HUES6 (cell line): ENCODE measurements at regions not wholly inside any gene's neighbourhood (a gene's known extent, or its start where the extent isn't known, plus 50 kb on each side); places are given as distances from the start of the nearest gene placed in this dataset.
A peak's percentile ranks its signal among the peaks of the same experiment; 100 is the strongest.

Experiments used
- H3K27ac ChIP-seq: 2 replicates; pipeline ENCODE4 v1.7.0; 2013; ENCODE audit warnings: low read depth, mild to moderate bottlenecking, low read length, inconsistent platforms
- H3K27me3 ChIP-seq: 2 replicates; pipeline ENCODE4 v1.6.1; 2013; ENCODE audit warnings: low read length; ENCODE audit not compliant: control insufficient read depth, insufficient read depth
- H3K36me3 ChIP-seq: 2 replicates; pipeline ENCODE4 v1.6.1; 2013; ENCODE audit warnings: low read length; ENCODE audit not compliant: control insufficient read depth, insufficient read depth
- H3K4me1 ChIP-seq: 2 replicates; pipeline ENCODE4 v1.6.1; 2013; ENCODE audit warnings: low read length; ENCODE audit not compliant: control insufficient read depth, insufficient read depth
- H3K4me3 ChIP-seq: 2 replicates; pipeline ENCODE4 v1.5.1; 2013; ENCODE audit warnings: low read depth, low read length
- H3K9ac ChIP-seq: one replicate; pipeline ENCODE4 v1.6.1; 2013; ENCODE audit warnings: mild to moderate bottlenecking, low read length
- H3K9me3 ChIP-seq: 2 replicates; pipeline ENCODE4 v1.6.1; 2013; ENCODE audit warnings: low read depth, low read length; ENCODE audit not compliant: control insufficient read depth, insufficient read depth

DNA sequence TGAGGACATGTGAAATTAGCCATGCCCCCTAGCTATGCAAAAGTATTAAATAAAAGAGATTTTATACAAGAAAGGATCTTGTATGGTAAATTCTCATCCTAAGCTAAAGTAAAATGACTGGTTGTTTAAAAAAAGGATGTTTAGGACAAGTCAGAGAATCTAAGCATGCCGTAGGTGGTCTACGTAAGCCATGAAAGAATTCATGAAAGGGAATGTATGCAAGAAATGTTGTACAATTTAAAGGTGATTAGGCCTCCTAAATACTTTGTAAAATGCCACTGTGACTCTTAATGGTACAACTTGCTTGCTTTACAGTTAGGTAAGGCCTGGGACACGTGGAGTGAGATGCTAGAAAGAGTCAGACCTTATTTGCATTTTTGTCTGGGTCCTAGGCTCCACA lies 209.0 kb downstream of the EFHB start:
- Histone ChIP-seq H3K9ac (no peak overlapping the region), H3K27me3 (no peaks in the 10 kb centered on the region), H3K27ac (no peak overlapping the region), H3K4me3 (no peak overlapping the region), H3K36me3 (no peaks in the 10 kb centered on the region), H3K4me1 (no peaks in the 10 kb centered on the region), H3K9me3 (peaks cover 24% of the 10 kb centered on the region)

- Histone ChIP-seq H3K27ac (no peak overlapping the region), H3K36me3 (no peaks in the 10 kb centered on the region), H3K9me3 (peaks cover 1% of the 10 kb centered on the region; the same call in 1 of the 2 replicates), H3K27me3 (no peaks in the 10 kb centered on the region), H3K9ac (no peak overlapping the region), H3K4me1 (no peaks in the 10 kb centered on the region), H3K4me3 (no peak overlapping the region)
Observed at GRCh38 chr3:19717736-19718135, 216.3 kb downstream of the EFHB start.

GRCh38 chr3:19711160-19711782 lies 222.7 kb downstream of the EFHB start:
- no peaks in the 10 kb centered on the region for H3K9me3 ChIP-seq
- H3K27ac ChIP-seq = no peak overlapping the region
- H3K4me1 ChIP-seq = peaks cover 5% of the 10 kb centered on the region; the same call in 1 of the 2 replicates
- no peaks in the 10 kb centered on the region for H3K36me3 ChIP-seq
- H3K4me3 ChIP-seq = no peak overlapping the region
- H3K27me3 ChIP-seq = no peaks in the 10 kb centered on the region
- H3K9ac ChIP-seq = no peak overlapping the region

DNA sequence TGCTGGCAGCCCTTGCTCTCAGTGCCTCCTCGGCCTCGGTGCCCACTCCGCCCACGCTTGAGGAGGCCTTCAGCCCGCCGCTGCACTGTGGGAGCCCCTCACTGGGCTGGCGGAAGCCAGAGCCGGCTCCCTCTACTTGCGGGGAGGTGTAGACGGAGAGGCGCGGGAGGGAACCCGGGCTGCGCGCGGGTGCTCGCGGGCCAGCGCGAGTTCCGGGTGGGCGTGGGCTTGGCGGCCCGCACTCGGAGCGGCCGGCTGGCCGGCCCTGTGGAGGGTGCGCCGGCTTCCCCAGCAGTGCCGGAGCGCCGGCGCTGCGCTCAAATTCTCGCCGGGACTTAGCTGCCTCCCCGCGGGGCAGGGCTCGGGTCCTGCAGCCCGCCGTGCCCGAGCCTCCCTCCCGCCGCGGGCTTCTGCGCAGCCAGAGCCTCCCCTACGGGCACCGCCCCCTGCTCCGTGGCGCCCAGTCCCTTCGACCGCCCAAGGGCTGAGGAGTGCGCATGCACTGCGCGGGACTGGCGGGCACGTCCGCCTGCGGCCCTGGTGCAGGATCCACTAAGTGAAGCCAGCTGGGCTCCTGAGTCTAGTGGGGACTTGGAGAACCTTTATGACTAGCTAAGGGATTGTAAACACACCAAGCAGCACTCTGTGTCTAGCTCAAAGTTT lies 231.5 kb downstream of the EFHB start:
- H3K27ac ChIP-seq = no peak overlapping the region
- H3K9me3 ChIP-seq = no peaks in the 10 kb centered on the region
- H3K9ac ChIP-seq = no peak overlapping the region
- no peaks in the 10 kb centered on the region for H3K36me3 ChIP-seq
- no peaks in the 10 kb centered on the region for H3K4me1 ChIP-seq
- H3K27me3 ChIP-seq = no peaks in the 10 kb centered on the region; the same call in 1 of the 2 replicates
- H3K4me3 ChIP-seq = peak overlapping the region; percentile 49; the same call in 1 of the 2 replicates

DNA sequence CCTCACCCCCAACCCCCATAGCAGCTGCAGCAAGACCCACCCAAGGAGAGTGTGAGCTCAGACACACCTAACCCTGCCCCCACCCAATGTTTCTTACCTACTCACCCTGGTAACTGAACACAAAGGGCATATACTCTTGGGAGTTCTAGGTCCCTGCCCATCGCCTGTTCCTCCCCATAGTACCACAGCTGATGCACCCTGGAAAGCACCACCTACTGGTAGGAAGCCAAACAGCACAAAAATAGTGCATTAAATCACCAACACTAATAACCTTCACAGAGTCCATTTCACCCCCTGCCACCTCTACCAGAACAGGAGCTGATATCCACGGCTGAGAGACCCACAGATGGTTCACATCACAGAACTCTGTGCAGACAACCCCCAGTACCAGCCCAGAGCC lies 245.2 kb downstream of the EFHB start:
- H3K9ac ChIP-seq = no peak overlapping the region
- H3K27me3 ChIP-seq = no peaks in the 10 kb centered on the region
- no peaks in the 10 kb centered on the region for H3K4me1 ChIP-seq
- no peaks in the 10 kb centered on the region; the same call in 1 of the 2 replicates for H3K9me3 ChIP-seq
- H3K27ac ChIP-seq = no peak overlapping the region
- H3K4me3 ChIP-seq = no peak overlapping the region
- H3K36me3 ChIP-seq = no peaks in the 10 kb centered on the region

DNA sequence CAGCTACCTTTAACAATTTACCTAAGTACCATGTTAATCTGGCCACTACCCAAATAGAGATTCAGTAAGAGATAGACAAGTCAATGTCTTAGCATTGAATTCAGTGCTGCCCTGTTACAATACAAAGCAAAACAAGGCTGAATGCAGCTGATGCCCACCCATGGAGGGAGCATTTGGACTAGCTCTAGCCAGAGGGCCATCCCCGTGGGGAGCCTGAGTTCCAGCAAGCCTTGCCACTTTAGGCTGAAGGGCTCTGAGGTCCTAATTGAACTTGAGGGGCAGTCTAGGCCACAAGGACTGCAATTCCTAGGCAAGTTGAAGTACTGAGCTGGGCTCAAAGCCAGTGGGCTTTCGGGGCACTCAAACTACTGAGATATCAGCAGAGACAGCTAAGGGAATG lies 265.9 kb downstream of the EFHB start:
- no peaks in the 10 kb centered on the region for H3K36me3 ChIP-seq
- no peak overlapping the region for H3K4me3 ChIP-seq
- no peaks in the 10 kb centered on the region for H3K4me1 ChIP-seq
- H3K27me3 ChIP-seq = no peaks in the 10 kb centered on the region
- H3K9me3 ChIP-seq = no peaks in the 10 kb centered on the region
- no peak overlapping the region for H3K27ac ChIP-seq
- no peak overlapping the region for H3K9ac ChIP-seq

DNA sequence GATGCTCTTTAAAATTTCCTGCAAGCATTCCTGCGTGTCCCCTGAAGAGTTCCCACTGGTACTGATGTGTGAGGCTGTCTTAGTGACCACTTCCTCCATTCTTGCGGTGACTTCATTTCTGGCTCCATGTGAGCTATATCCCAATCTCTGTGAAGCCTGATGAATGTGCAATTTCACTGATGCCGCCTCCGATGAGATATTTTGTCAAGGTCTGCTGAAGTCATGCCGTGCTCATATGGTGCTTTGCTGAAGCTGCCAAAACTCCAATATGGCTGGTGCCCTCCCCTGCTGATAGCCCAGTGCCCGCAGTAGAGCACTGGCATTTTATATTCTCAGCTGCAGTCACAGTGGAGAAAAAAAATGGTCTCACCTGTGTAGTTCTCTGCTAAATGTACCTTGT lies 271.5 kb downstream of the EFHB start:
- Histone ChIP-seq H3K9me3 (no peaks in the 10 kb centered on the region), H3K4me3 (no peak overlapping the region), H3K27ac (no peak overlapping the region), H3K9ac (no peak overlapping the region), H3K36me3 (no peaks in the 10 kb centered on the region), H3K4me1 (no peaks in the 10 kb centered on the region), H3K27me3 (no peaks in the 10 kb centered on the region)

- H3K27me3 ChIP-seq = no peaks in the 10 kb centered on the region
- no peak overlapping the region for H3K4me3 ChIP-seq
- H3K9me3 ChIP-seq = peaks cover 19% of the 10 kb centered on the region
- no peak overlapping the region for H3K9ac ChIP-seq
- H3K4me1 ChIP-seq = 0 out of 2 replicates have a peak, but pooled peaks cover 6% of the 10 kb centered on the region
- H3K27ac ChIP-seq = no peak overlapping the region
- H3K36me3 ChIP-seq = no peaks in the 10 kb centered on the region
Observed at GRCh38 chr3:19652336-19652735, 281.7 kb downstream of the EFHB start.

- Histone ChIP-seq H3K4me3 (no peak overlapping the region), H3K27me3 (no peaks in the 10 kb centered on the region)
Observed at GRCh38 chr3:19645093-19645492, 288.9 kb downstream of the EFHB start.

DNA sequence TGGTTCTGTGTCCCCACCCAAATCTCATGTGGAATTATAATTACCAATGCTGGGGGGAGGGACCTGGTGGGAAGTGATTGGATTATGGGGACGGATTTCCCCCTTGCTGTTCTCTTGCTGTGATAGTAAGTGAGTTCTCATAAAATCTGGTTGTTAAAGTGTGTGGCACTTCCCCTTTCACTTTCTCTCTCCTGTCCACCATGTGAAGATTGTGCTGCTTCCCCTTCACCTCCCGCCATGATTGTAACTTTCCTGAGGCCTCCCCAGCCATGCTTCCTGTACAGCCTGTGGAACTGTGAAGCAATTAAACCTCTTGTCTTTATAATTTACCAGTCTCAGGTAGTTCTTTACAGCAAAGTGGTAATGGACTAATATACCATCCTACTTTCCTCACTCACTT lies 289.6 kb downstream of the EFHB start:
- Histone ChIP-seq H3K27me3 (no peaks in the 10 kb centered on the region), H3K4me3 (no peak overlapping the region), H3K4me1 (no peaks in the 10 kb centered on the region), H3K27ac (no peak overlapping the region), H3K36me3 (no peaks in the 10 kb centered on the region), H3K9ac (no peak overlapping the region), H3K9me3 (no peaks in the 10 kb centered on the region)

More at GRCh38 chr3:19645093-19645492, 288.9 kb downstream of the EFHB start:
- Histone ChIP-seq H3K27ac (no peak overlapping the region), H3K9me3 (no peaks in the 10 kb centered on the region), H3K36me3 (no peaks in the 10 kb centered on the region), H3K9ac (no peak overlapping the region), H3K4me1 (no peaks in the 10 kb centered on the region)

DNA sequence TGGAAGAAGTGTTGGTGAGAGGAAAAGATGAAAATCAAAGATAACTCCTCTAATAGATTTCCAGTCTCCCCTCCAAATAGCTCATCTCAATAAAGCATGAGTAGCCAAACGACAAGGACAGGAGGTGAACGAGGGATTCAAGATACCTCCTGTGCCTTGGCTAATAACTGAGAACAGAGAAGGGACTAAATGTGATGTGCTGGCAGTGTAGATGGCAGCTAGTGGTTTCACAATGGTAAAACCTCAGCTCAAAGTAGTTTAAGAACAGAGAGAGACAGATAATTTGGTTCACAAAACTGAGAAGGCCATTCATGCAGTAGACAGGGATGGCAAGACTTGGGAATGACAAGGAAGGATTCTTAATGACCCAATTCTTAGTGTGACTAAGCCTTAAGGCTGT lies 292.6 kb downstream of the EFHB start:
- no peaks in the 10 kb centered on the region for H3K9me3 ChIP-seq
- H3K9ac ChIP-seq = no peak overlapping the region
- H3K36me3 ChIP-seq = no peaks in the 10 kb centered on the region
- H3K27ac ChIP-seq = no peak overlapping the region
- no peaks in the 10 kb centered on the region for H3K4me1 ChIP-seq
- H3K4me3 ChIP-seq = no peak overlapping the region
- no peaks in the 10 kb centered on the region for H3K27me3 ChIP-seq
